ENCODE measurements at regions not wholly inside any gene's neighbourhood (a gene's known extent, or its start where the extent isn't known, plus 50 kb on each side); places are given as distances from the start of the nearest gene placed in this dataset.

GRCh38 chr9:29012911-29013310, 1439.6 kb upstream of the C9orf72 start:
- ChIA-PET RAD21 (ENCODE audit: unreplicated experiment) (no interaction called here), SMC1A (ENCODE audit: uncharacterized antibody, unreplicated experiment) (no interaction called here), POLR2A (no interaction called here), CTCF (no interaction called here)
- Histone ChIP-seq H3K4me2 (ENCODE audit: control insufficient read depth, insufficient read depth) (no peak overlapping the region), H3K27ac (ENCODE audit: control insufficient read depth, insufficient read depth) (no peak overlapping the region), H3K27me3 (replicated peaks in 1 of 2; ENCODE audit: control insufficient read depth in 2 of 2, insufficient read depth in 2 of 2, low read length in 1 of 2) (no peaks in the 10 kb centered on the region), H3K36me3 (ENCODE audit: control insufficient read depth in 2 of 2, insufficient read depth in 2 of 2, low read length in 1 of 2) (no peaks in the 10 kb centered on the region), H3K4me1 (ENCODE audit: control insufficient read depth, insufficient read depth, low read length) (no peaks in the 10 kb centered on the region), H3K79me2 (ENCODE audit: control insufficient read depth, insufficient read depth, low read length) (no peaks in the 10 kb centered on the region), H3K9ac (ENCODE audit: control insufficient read depth, insufficient read depth, low read length) (no peak overlapping the region), H3K9me3 (replicated peaks; ENCODE audit: control insufficient read depth, insufficient read depth, low read length) (no peaks in the 10 kb centered on the region), H4K20me1 (ENCODE audit: control insufficient read depth, insufficient read depth) (no peaks in the 10 kb centered on the region), H2AFZ (ENCODE audit: control insufficient read depth, low read depth, low read length) (no peak overlapping the region), H3K4me3 (no peak overlapping the region)
- DNase-seq (ENCODE audit: low read depth, low spot score) = no peak
- BruUV-seq (replicated peaks) = no TSS peak
- in situ Hi-C loops (cut with MboI) (no loop called here), intact Hi-C loops (cut with micrococcal nuclease; ENCODE audit: unreplicated experiment) (no loop called here)
- WGBS (ENCODE audit: insufficient coverage, insufficient replicate concordance, low lambda C conversion rate, missing lambda C conversion rate) = 48% methylated on average over 2 of the region's 2 CpGs
- TF ChIP-seq CHD2 (IDR thresholded peaks at IDR 0.05; ENCODE audit: borderline replicate concordance, low read depth, low read length) (no peak), MTA3 (IDR thresholded peaks at IDR 0.05; ENCODE audit: borderline replicate concordance, low read length) (no peak), KDM1A (IDR thresholded peaks at IDR 0.05; ENCODE audit: borderline replicate concordance) (no peak), SIX5 (IDR thresholded peaks at IDR 0.05; ENCODE audit: low read depth, low read length, severe bottlenecking) (no peak), MEF2A (IDR thresholded peaks at IDR 0.05; ENCODE audit: insufficient read depth, low read depth, low read length) (no peak), HCFC1 (IDR thresholded peaks at IDR 0.05; ENCODE audit: low read length) (no peak), EZH2 (IDR thresholded peaks at IDR 0.05; ENCODE audit: borderline replicate concordance, control insufficient read depth, low read depth, low read length) (no peak), HSF1 (IDR thresholded peaks at IDR 0.05; ENCODE audit: low read depth, low read length) (no peak), MEF2B (IDR thresholded peaks at IDR 0.05; ENCODE audit: partially characterized antibody, poor library complexity, severe bottlenecking) (no peak), ATF2 (IDR thresholded peaks at IDR 0.05; ENCODE audit: low read length) (no peak), STAT3 (IDR thresholded peaks at IDR 0.05; ENCODE audit: low read depth, low read length) (no peak), FOS (IDR thresholded peaks at IDR 0.05; ENCODE audit: borderline replicate concordance, extremely low read depth, insufficient read length) (no peak), IKZF2 (IDR thresholded peaks at IDR 0.05) (no peak), BHLHE40 (IDR thresholded peaks at IDR 0.05; ENCODE audit: borderline replicate concordance in 1 of 2, low read depth in 2 of 2, low read length in 1 of 2) (no peak)
- TF ChIP-seq, protein P1, sequence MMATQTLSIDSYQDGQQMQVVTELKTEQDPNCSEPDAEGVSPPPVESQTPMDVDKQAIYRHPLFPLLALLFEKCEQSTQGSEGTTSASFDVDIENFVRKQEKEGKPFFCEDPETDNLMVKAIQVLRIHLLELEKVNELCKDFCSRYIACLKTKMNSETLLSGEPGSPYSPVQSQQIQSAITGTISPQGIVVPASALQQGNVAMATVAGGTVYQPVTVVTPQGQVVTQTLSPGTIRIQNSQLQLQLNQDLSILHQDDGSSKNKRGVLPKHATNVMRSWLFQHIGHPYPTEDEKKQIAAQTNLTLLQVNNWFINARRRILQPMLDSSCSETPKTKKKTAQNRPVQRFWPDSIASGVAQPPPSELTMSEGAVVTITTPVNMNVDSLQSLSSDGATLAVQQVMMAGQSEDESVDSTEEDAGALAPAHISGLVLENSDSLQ (IDR thresholded peaks at IDR 0.05) = no peak
- TF ChIP-seq, protein P2, sequence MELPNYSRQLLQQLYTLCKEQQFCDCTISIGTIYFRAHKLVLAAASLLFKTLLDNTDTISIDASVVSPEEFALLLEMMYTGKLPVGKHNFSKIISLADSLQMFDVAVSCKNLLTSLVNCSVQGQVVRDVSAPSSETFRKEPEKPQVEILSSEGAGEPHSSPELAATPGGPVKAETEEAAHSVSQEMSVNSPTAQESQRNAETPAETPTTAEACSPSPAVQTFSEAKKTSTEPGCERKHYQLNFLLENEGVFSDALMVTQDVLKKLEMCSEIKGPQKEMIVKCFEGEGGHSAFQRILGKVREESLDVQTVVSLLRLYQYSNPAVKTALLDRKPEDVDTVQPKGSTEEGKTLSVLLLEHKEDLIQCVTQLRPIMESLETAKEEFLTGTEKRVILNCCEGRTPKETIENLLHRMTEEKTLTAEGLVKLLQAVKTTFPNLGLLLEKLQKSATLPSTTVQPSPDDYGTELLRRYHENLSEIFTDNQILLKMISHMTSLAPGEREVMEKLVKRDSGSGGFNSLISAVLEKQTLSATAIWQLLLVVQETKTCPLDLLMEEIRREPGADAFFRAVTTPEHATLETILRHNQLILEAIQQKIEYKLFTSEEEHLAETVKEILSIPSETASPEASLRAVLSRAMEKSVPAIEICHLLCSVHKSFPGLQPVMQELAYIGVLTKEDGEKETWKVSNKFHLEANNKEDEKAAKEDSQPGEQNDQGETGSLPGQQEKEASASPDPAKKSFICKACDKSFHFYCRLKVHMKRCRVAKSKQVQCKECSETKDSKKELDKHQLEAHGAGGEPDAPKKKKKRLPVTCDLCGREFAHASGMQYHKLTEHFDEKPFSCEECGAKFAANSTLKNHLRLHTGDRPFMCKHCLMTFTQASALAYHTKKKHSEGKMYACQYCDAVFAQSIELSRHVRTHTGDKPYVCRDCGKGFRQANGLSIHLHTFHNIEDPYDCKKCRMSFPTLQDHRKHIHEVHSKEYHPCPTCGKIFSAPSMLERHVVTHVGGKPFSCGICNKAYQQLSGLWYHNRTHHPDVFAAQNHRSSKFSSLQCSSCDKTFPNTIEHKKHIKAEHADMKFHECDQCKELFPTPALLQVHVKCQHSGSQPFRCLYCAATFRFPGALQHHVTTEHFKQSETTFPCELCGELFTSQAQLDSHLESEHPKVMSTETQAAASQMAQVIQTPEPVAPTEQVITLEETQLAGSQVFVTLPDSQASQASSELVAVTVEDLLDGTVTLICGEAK (IDR thresholded peaks at IDR 0.05; ENCODE audit: borderline replicate concordance) = no peak
- ATAC-seq = no peak
- FAIRE-seq = no peak
